WTC11 (cell line): ENCODE measurements at regions not wholly inside any gene's neighbourhood (a gene's known extent, or its start where the extent isn't known, plus 50 kb on each side); places are given as distances from the start of the nearest gene placed in this dataset.

Source experiments
- ATAC-seq: fragments of 200-7000 bp; cut with Tn5 transposase; 2 replicates; pipeline ENCODE4 v1.10.0; 2021; ENCODE audit warnings: mild to moderate bottlenecking, moderate library complexity
- CTCF ChIA-PET: fragments of 300-600 bp; sonication (Branson Sonifier 250); formaldehyde crosslinking; loops from one replicate; lab custom pipeline; 2021; ENCODE audit warnings: antibody characterized with exemption; lab: Charles Lee
- POLR2A ChIA-PET: fragments of 350-600 bp; sonication (Branson Sonifier 250); formaldehyde crosslinking; loops from one replicate; lab custom pipeline; 2021; ENCODE audit warnings: antibody characterized with exemption; lab: Charles Lee
- DNase-seq: peaks from one replicate; pipeline ENCODE4 v3.0.0; 2021; ENCODE audit warnings: low spot score
- H3K27ac Mint-ChIP-seq: 2 replicates; pipeline ENCODE4 v1.8.0; 2021; ENCODE audit warnings: mixed read lengths
- H3K27me3 Mint-ChIP-seq: 2 replicates; pipeline ENCODE4 v1.8.0; 2021; ENCODE audit warnings: low read depth, mild to moderate bottlenecking, moderate library complexity, mixed read lengths
- H3K36me3 Mint-ChIP-seq: 2 replicates; pipeline ENCODE4 v1.8.0; 2021; ENCODE audit warnings: mixed read lengths
- H3K4me1 Mint-ChIP-seq: 2 replicates; pipeline ENCODE4 v1.8.0; 2022; ENCODE audit warnings: mixed read lengths
- H3K4me3 Mint-ChIP-seq: 2 replicates; pipeline ENCODE4 v1.8.0; 2021; ENCODE audit warnings: mild to moderate bottlenecking, moderate library complexity, mixed read lengths
- H3K9me3 Mint-ChIP-seq: 2 replicates; pipeline ENCODE4 v1.8.0; 2021; ENCODE audit warnings: mixed read lengths
- AFF4 ChIP-seq: sonication (generic); formaldehyde crosslinking; IDR thresholded peaks from 2 replicates; pipeline ENCODE4 v1.8.1; 2023; ENCODE audit warnings: mild to moderate bottlenecking, missing genetic modification reagents, borderline replicate concordance
- CTCF ChIP-seq: fragments of 200-600 bp; IDR thresholded peaks from 2 replicates; pipeline ENCODE4 v1.8.0; 2022; ENCODE audit warnings: antibody characterized with exemption
- HMGXB4 ChIP-seq: sonication (generic); formaldehyde crosslinking; IDR thresholded peaks from 2 replicates; pipeline ENCODE4 v1.8.1; 2023; ENCODE audit warnings: mild to moderate bottlenecking, moderate library complexity, missing genetic modification reagents
- KAT7 ChIP-seq: sonication (generic); formaldehyde crosslinking; IDR thresholded peaks from 2 replicates; pipeline ENCODE4 v1.8.1; 2023; ENCODE audit warnings: missing genetic modification reagents, mild to moderate bottlenecking, borderline replicate concordance
- MXD4 ChIP-seq: fragments of 250-450 bp; sonication (Bioruptor Pico); IDR thresholded peaks from 2 replicates; pipeline ENCODE4 v1.8.0; 2021; ENCODE audit warnings: mild to moderate bottlenecking, moderate library complexity, borderline replicate concordance
- NFYB ChIP-seq: sonication (generic); formaldehyde crosslinking; conservative IDR thresholded peaks from 2 replicates; pipeline ENCODE4 v1.8.0; 2022; ENCODE audit warnings: low read depth, missing genetic modification reagents
- PRDM15 ChIP-seq: sonication (generic); formaldehyde crosslinking; IDR thresholded peaks from 2 replicates; pipeline ENCODE4 v1.8.0; 2022; ENCODE audit warnings: missing genetic modification reagents
- PREB ChIP-seq: sonication (generic); formaldehyde crosslinking; IDR thresholded peaks from 2 replicates; pipeline ENCODE4 v1.8.1; 2022; ENCODE audit warnings: mild to moderate bottlenecking, missing genetic modification reagents, moderate library complexity, borderline replicate concordance
- ZMAT4 ChIP-seq: fragments of 250-450 bp; sonication (Bioruptor Pico); IDR thresholded peaks from 2 replicates; pipeline ENCODE4 v1.9.0; 2021; ENCODE audit warnings: mild to moderate bottlenecking
- ZNF138 ChIP-seq: sonication (generic); formaldehyde crosslinking; conservative IDR thresholded peaks from 2 replicates; pipeline ENCODE4 v1.8.1; 2022; ENCODE audit warnings: mild to moderate bottlenecking, moderate library complexity, missing genetic modification reagents
- ZNF396 ChIP-seq: fragments of 250-450 bp; sonication (Bioruptor Pico); IDR thresholded peaks from 2 replicates; pipeline ENCODE4 v1.8.0; 2021; ENCODE audit warnings: mild to moderate bottlenecking, moderate library complexity, borderline replicate concordance

- peaks cover 7% of the 10 kb centered on the region for H3K36me3 Mint-ChIP-seq
- H3K4me1 Mint-ChIP-seq: no peaks in the 10 kb centered on the region
- peaks cover 9% of the 10 kb centered on the region for H3K9me3 Mint-ChIP-seq
- H3K27me3 Mint-ChIP-seq: no peaks in the 10 kb centered on the region
- TF ChIP-seq AFF4 (CRISPR knock-in tag) (no peak), MXD4 (CRISPR knock-in tag) (no peak), KAT7 (CRISPR knock-in tag) (no peak), ZMAT4 (CRISPR knock-in tag) (no peak), ZNF138 (CRISPR knock-in tag) (no peak), PRDM15 (CRISPR knock-in tag) (no peak), PREB (no peak), CTCF (no peak), HMGXB4 (CRISPR knock-in tag) (no peak), NFYB (CRISPR knock-in tag) (no peak), ZNF396 (CRISPR knock-in tag) (no peak)
- no peak overlapping the region for H3K4me3 Mint-ChIP-seq
- H3K27ac Mint-ChIP-seq: peak overlapping the region; percentile 3
- DNase-seq: no peak
- CTCF ChIA-PET: interaction anchor here (1.2 to 1.9 kb wide), 4 partner anchors 550 to 767 kb away, joined by 3 to 5 read pairs (median 4); no protein-coding TSS in a partner anchor
- POLR2A ChIA-PET: no interaction called here
- ATAC-seq: no peak
These were observed 107.6 kb upstream of the LYPLAL1 start for GRCh38 chr1:219066098-219066497.
